ENCODE measurements at regions not wholly inside any gene's neighbourhood (a gene's known extent, or its start where the extent isn't known, plus 50 kb on each side); places are given as distances from the start of the nearest gene placed in this dataset.

DNA sequence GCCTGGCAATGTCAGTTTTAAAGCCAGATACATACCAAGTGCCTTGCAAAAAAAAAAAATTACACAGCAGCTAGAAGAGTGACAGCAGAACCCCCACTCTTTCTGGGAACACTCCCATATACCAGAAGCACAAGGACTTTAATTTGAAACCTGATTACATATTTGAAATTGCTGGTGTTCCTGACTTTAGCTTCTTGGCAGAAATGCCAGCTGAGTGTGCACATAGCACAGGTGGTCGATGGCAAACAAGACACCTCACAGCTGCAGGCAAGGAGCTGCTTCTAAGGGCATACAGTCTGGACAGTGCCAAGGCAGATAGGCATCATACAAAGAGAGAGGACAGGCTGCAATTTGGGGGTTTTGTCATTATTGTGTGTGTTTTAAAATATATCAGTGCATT, 150.7 kb upstream of the SGK1 start:
- DNase-seq (ENCODE audit: low read depth in 1 of 2, low spot score in 1 of 2) = no peak

- DNase-seq (ENCODE audit: low read depth in 1 of 2, low spot score in 1 of 2) = no peak
These were observed 149.7 kb upstream of the SGK1 start for GRCh38 chr6:134467620-134468019.

GRCh38 chr6:134466771-134467525, 149.0 kb upstream of the SGK1 start:
- DNase-seq (ENCODE audit: low read depth in 1 of 2, low spot score in 1 of 2) = no peak

DNA sequence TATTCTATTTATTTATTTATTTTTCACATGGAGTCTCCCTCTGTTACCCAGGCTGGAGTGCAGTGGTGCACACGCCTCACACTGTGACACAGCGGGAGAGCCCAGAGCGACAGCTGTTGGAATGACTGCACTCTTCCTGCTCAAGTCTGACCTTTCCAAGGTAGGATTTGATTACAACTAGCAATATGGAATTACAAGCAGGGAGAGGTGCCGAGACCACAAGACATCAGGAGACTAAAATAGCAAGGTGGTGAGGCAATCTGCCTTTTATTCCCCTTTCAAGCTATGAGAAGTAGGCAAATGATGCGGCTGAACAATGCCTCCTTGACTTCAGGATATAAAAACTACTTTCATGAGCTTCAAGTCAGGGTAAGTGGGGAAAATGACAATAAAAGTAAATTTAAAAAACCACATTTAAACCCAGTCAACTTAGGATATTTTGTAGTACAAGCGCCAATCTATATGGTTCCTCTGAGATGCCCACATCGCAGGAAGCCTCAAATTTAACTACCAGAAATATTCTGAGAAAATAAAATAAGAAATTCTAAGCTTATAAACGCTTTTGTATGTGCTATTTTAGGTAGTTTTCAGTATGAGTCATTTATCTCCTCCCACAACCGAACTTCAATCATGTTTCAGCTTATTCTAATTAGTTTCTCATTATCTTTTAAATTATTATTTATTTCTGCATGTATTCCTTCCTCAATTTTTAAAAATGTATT, 146.9 kb upstream of the SGK1 start:
- DNase-seq (ENCODE audit: low read depth in 1 of 2, low spot score in 1 of 2) = no peak

DNA sequence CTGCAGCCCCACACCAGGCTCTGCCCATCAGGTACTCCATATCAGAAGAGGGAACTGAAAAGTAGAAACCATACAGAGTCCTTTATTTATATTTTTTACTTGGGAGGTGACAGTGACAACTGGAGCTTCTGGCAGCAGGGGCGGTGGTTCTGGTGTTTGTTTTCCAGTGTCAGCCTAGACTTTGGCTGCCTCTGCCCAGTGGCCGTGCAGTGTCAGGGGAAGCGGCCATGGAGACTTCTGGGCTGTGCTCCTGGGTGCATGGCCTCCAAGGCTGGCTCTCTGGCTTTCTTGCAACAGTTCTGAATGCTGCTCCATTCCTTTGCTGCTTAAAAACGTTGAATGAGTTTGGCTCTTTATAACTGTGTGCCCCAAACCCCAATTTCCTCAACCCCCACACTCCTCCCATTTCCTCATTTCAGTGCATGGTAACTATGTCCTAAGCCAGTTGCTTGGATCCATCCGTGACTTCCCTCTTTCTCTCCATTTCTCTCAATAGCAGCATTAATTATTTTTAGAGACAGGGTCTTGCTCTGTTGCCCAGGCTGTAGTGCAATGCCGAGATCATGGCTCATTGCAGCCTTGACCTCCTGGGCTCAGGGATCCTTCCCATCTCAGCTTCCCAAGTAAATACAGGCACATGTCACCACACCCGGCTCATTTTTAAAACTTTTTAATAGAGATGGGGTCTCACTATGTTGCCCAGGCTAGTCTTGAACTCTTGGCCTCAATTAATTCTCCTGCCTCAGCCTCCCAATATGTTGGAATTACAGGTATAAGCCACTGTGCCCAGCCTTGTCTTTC, 141.1 kb upstream of the SGK1 start:
- no peak for DNase-seq (ENCODE audit: low read depth in 1 of 2, low spot score in 1 of 2)

DNA sequence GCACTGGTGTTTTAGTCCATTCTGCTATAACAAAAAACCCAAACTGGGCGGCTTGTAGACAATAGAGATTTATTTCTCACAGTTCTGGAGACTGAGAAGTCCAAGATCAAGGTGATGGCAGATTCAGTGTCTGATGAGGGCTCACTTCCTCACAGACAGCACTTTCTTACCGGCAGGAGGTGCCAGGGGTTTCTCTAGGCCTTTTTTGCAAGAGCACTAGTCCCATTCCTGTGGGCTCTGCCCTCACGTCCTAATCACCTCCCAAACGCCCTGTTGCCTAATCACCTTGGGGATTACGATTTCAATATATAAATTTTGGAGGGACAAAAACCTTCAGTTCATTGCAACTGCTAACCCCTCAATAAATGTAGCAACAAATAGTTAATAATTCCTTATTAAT, 140.0 kb upstream of the SGK1 start:
- no peak for DNase-seq (ENCODE audit: low read depth in 1 of 2, low spot score in 1 of 2)

DNA sequence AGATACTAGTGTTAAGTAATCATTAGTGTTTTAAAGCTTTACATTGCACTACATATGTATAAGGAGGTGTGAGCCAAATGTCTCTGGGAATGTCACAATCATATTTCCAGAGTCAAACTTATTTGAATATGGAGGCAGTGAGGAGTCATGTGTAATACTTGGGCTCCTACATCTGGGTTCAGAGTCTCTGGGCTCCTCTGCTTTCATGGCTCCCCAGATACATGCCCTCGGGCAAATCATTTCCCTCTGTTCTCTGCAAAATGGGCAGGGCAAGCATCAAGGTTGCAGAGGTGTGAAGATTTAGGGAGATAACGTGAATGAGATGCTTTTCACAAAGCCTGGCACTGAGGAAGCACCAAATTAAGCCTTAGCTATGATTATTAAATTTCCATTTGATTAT, 138.3 kb upstream of the SGK1 start:
- DNase-seq (ENCODE audit: low read depth in 1 of 2, low spot score in 1 of 2) = no peak

DNA sequence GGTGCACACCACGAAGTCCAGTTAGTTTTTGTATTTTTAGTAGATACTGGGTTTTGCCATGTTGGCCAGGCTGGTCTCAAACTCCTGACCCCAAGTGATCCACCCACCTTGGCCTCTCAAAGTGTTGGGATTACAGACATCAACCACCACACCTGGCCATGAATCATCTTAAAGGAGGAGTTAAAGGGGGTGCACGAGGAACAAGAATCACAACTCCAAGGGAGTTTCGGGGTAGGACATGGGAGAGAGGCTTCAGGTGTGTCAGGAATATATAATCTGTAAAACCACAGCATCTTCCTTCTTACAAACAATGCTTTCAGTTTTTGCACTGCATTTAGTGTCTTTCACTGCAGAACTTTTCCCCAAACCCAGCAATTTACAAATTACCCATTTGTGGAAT, 137.4 kb upstream of the SGK1 start:
- DNase-seq (ENCODE audit: low read depth in 1 of 2, low spot score in 1 of 2) = no peak

GRCh38 chr6:134454794-134455193, 136.9 kb upstream of the SGK1 start:
- DNase-seq (ENCODE audit: low read depth in 1 of 2, low spot score in 1 of 2) = no peak

DNA sequence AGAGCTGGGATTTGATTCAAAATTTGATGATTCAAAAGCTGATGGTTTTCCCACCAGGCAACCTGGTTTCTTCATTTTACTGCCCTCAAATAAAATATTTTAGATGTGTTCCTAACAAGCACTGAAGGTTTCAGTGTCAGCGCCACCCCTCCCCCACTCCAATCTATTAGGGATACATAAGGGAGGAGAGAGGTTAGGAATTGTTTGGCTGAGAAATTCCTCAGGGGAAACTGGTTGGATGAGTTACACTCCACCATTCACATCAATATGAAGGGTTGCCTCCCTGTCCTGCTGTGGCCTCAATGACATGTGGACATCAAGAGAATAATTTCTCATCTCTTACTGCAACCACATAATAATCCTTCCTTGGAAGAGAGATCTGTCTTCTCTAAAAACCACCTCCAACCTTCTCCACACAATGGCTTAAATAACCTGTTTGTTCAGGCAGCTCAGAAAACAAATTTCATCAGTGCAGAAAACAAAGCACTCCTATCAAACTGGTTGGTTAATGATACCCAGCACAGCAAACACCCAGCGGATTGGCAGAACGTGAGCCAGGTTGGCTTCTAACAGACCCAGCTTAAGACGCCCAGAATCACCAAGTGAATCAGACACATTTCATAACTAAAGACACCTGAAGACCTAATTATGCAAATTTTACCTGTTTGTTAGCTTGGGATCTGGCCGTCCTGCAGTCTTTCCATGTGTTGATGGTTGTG, 136.0 kb upstream of the SGK1 start:
- DNase-seq (ENCODE audit: low read depth in 1 of 2, low spot score in 1 of 2) = no peak

DNA sequence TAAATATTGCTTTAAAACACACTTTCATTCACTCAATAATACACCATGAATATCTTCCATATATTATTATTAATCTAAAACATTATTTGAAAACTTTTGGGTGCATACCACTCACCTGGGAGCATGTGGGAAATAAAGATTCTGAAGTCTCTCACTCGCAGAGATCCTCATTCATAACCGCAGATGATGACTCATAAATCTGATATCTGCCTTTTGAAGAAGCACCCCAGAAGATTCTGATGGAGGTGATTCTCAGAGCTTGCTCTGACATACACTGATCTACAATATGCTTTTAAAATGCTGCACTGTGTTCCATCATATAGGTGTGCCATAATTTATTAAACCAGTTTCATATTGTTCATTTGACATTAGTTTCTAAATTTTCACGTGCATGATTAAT, 135.0 kb upstream of the SGK1 start:
- no peak for DNase-seq (ENCODE audit: low read depth in 1 of 2, low spot score in 1 of 2)

DNA sequence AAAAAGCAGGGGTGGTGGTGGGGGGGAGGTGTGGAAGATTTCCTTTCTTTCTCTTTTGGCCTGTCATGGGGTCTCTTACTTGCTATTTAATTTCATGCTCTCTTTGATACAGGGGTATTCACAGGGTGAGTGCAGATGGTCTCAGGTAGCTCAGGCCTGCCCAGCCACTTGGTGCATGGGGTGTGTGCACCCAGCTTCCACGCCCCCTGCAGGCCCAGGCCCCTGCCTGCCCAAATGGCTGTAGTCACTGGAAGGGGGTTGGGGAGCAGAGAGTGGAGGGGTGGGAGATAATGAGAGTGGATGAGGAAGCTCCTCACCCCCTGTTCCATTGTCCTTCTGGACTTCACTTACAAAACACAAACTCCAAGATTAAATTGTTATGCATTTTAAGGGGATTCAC, 133.6 kb upstream of the SGK1 start:
- no peak for DNase-seq (ENCODE audit: low read depth in 1 of 2, low spot score in 1 of 2)

- DNase-seq (ENCODE audit: low read depth in 1 of 2, low spot score in 1 of 2) = no peak
These were observed 131.9 kb upstream of the SGK1 start for GRCh38 chr6:134449781-134450180.

GRCh38 chr6:134449004-134449403, 131.1 kb upstream of the SGK1 start:
- DNase-seq (ENCODE audit: low read depth in 1 of 2, low spot score in 1 of 2) = no peak

DNA sequence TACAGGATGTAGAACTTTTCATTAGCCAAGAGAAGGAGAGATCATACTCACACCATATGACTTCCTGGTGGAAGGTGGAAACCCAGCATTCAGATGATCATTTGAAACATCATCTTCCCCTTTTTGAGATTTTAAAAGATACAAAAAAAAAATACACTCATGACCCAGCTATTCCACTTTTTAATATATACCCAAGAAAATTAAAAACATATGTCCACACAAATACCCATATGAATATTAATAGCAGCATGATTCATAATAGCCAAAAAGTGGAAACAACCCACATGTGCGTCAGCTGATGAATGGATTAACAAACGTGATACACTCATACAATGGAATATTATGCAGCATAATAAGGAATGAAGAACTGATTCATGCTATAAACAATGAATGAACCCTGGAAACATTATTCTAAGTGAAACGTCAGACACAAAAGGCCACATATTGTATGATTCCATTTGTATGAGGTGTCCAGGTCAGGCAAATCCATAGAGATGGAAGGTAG, 130.0 kb upstream of the SGK1 start:
- DNase-seq (ENCODE audit: low read depth in 1 of 2, low spot score in 1 of 2) = no peak

GRCh38 chr6:134447423-134447822, 129.5 kb upstream of the SGK1 start:
- DNase-seq (ENCODE audit: low read depth in 1 of 2, low spot score in 1 of 2) = no peak

DNA sequence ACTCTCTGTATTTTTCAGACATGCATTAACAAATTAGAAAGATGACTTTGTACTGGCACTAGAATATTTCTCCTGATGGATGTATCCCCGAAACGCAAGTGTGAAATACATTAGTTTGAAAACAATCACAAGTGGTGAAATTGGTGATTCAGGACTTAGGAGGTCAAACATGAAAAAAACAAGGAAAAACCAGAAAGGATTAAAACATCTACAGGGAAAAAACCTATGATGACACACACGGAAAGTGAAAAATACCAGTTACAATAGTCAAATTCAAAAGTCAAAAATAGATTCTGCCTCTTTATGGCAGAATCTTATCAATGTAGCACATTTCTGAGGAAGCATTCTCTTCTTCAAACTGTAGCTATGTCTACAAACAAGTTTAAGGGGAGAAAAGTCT, 129.0 kb upstream of the SGK1 start:
- DNase-seq (ENCODE audit: low read depth in 1 of 2, low spot score in 1 of 2) = no peak

- DNase-seq (ENCODE audit: low read depth in 1 of 2, low spot score in 1 of 2) = no peak
These were observed 128.4 kb upstream of the SGK1 start for GRCh38 chr6:134446218-134446848.

GRCh38 chr6:134443009-134443408, 125.1 kb upstream of the SGK1 start:
- no peak for DNase-seq (ENCODE audit: low read depth in 1 of 2, low spot score in 1 of 2)

- DNase-seq (ENCODE audit: low read depth in 1 of 2, low spot score in 1 of 2) = no peak
These were observed 124.2 kb upstream of the SGK1 start for GRCh38 chr6:134442073-134442472.

DNA sequence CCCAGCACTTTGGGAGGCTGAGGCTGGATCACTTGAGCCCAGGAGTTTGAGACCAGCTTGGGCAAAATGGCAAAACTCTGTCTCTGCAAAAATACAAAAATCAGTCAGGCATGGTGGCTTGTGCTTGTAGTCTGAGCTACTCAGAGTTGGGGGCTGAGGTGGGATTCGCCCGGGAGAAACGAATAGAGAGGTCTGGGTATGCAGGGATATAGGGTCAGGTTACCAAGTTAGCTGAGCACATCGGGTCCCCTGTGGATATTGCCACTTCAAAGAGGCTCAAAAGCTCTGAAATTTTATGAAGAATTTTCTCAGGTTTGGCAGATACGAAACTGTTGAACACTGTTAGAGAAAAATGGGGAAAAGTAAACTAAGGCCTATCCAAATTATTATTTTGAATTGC, 120.9 kb upstream of the SGK1 start:
- no peak for DNase-seq (ENCODE audit: low read depth in 1 of 2, low spot score in 1 of 2)
